ENCODE measurements at regions not wholly inside any gene's neighbourhood (a gene's known extent, or its start where the extent isn't known, plus 50 kb on each side); places are given as distances from the start of the nearest gene placed in this dataset.
A peak's percentile ranks its signal among the peaks of the same experiment; 100 is the strongest.

- Mint-ChIP-seq H3K9me3 (no peaks in the 10 kb centered on the region), H3K27me3 (no peaks in the 10 kb centered on the region)
Measured at GRCh38 chr11:42625757-42626665, 685.8 kb upstream of the API5 start.

GRCh38 chr11:42631220-42631843 lies 680.5 kb upstream of the API5 start:
- no peak overlapping the region for H3K4me3 Mint-ChIP-seq
- TF ChIP-seq CTCF (conservative IDR thresholded peaks at IDR 0.05): peak; percentile 60
- no peaks in the 10 kb centered on the region for H3K4me1 Mint-ChIP-seq (ENCODE audit: unreplicated experiment)
- peaks cover 6% of the 10 kb centered on the region for H3K9me3 Mint-ChIP-seq
- no peaks in the 10 kb centered on the region for H3K36me3 Mint-ChIP-seq
- H3K27ac Mint-ChIP-seq: no peak overlapping the region
- H3K27me3 Mint-ChIP-seq: no peaks in the 10 kb centered on the region
- DNase-seq (ENCODE audit: extremely low spot score, unreplicated experiment): no peak

More at GRCh38 chr11:42625757-42626665, 685.8 kb upstream of the API5 start:
- no peak for DNase-seq (ENCODE audit: extremely low spot score, unreplicated experiment)
- H3K36me3 Mint-ChIP-seq: no peaks in the 10 kb centered on the region
- no peak overlapping the region for H3K4me3 Mint-ChIP-seq
- peaks cover 8% of the 10 kb centered on the region for H3K4me1 Mint-ChIP-seq (ENCODE audit: unreplicated experiment)
- TF ChIP-seq CTCF (conservative IDR thresholded peaks at IDR 0.05): no peak
- no peak overlapping the region for H3K27ac Mint-ChIP-seq

DNA sequence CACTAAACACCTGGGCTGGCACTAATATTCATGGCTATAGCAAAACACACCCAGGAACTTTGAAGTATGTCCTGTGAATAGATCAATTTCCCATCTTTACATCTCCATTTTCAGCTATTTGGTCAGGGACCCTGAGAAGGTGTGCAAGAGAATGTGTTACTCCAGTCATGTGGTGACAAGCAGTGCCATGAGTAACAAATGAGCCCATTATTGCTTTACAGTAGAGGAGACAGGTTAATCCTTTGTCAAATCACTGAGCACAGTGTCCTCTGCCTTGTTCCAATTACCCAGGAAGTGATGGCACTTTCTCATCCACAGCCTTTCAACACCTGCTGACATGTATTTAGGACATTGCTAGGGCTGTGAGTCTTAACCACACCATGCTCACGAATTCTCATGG lies 664.8 kb upstream of the API5 start:
- DNase-seq (ENCODE audit: extremely low spot score, unreplicated experiment): no peak
- Mint-ChIP-seq H3K36me3 (no peaks in the 10 kb centered on the region), H3K4me1 (ENCODE audit: unreplicated experiment) (no peaks in the 10 kb centered on the region), H3K27me3 (no peaks in the 10 kb centered on the region), H3K4me3 (no peak overlapping the region), H3K9me3 (no peaks in the 10 kb centered on the region), H3K27ac (no peak overlapping the region)
- no peak for TF ChIP-seq CTCF (conservative IDR thresholded peaks at IDR 0.05)

DNA sequence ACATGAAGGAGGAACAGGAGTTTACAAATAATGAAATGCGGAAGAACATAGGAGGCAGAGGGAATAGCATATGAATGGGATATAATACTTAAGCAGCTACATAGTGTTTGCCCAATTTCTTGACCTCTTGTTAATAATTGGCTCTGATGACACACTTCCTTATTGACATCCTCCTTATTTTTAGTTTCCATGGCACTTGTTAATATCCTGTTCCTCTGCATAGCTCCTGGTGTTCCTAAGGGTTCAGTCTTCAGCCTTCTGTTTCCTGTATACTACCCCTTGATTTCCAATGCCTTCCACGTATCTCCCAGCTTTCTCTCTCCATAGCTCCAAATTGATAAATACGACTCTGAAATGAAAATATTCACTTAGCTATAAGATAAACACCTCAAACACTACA lies 663.8 kb upstream of the API5 start:
- Mint-ChIP-seq H3K9me3 (no peaks in the 10 kb centered on the region), H3K27ac (no peak overlapping the region), H3K36me3 (no peaks in the 10 kb centered on the region), H3K27me3 (no peaks in the 10 kb centered on the region), H3K4me3 (no peak overlapping the region), H3K4me1 (ENCODE audit: unreplicated experiment) (no peaks in the 10 kb centered on the region)
- TF ChIP-seq CTCF (conservative IDR thresholded peaks at IDR 0.05): no peak
- DNase-seq (ENCODE audit: extremely low spot score, unreplicated experiment): no peak

DNA sequence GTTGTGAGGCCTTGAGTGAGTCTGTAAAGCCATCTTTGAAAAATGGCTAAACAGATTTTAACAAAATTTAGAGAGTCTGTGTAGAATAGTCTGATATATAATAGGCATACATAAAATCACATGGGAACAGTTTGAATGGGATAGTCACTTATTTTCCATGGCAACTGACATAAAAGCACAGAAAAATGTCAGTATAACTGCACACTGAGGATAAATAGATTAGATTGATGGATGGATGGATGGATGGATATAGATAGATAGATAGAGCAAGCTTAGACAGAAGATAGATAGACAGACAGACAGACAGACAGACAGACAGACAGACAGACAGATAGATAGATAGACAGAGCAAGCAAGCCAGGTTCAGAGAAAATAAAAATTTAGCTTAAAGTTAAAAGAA lies 660.2 kb upstream of the API5 start:
- H3K36me3 Mint-ChIP-seq: no peaks in the 10 kb centered on the region
- H3K27ac Mint-ChIP-seq: no peak overlapping the region
- no peak overlapping the region for H3K4me3 Mint-ChIP-seq
- no peaks in the 10 kb centered on the region for H3K4me1 Mint-ChIP-seq (ENCODE audit: unreplicated experiment)
- no peaks in the 10 kb centered on the region for H3K27me3 Mint-ChIP-seq
- no peaks in the 10 kb centered on the region for H3K9me3 Mint-ChIP-seq
- no peak for TF ChIP-seq CTCF (conservative IDR thresholded peaks at IDR 0.05)
- DNase-seq (ENCODE audit: extremely low spot score, unreplicated experiment): no peak
